GM23338 (cell line): ENCODE measurements at regions not wholly inside any gene's neighbourhood (a gene's known extent, or its start where the extent isn't known, plus 50 kb on each side); places are given as distances from the start of the nearest gene placed in this dataset.

ENCODE experiments used
- ATAC-seq: fragments of 200-7000 bp; cut with Tn5 transposase; 3 replicates; pipeline ENCODE4 v1.9.1; 2020
- DNase-seq: peaks from one replicate; pipeline ENCODE4 v3.0.0-alpha.2; 2015; ENCODE audit warnings: low spot score
- H2AFZ ChIP-seq: fragments of 200-600 bp; sonication (generic); 2 replicates; pipeline ENCODE4 v1.8.0; 2016; ENCODE audit warnings: antibody characterized with exemption, mild to moderate bottlenecking, moderate library complexity
- H3F3A ChIP-seq: fragments of 200-600 bp; sonication (generic); replicated peaks from 2 replicates; pipeline ENCODE4 v1.8.0; 2017; ENCODE audit warnings: antibody characterized with exemption, mixed run types, low read depth
- H3K27ac ChIP-seq: fragments of 200-600 bp; sonication (generic); 2 replicates; pipeline ENCODE4 v1.6.1; 2016; ENCODE audit warnings: low read depth
- H3K27me3 ChIP-seq: fragments of 200-600 bp; sonication (generic); 2 replicates; pipeline ENCODE4 v1.8.0; 2016; ENCODE audit warnings: mild to moderate bottlenecking, mixed run types, moderate library complexity; ENCODE audit not compliant: insufficient read depth
- H3K36me3 ChIP-seq: fragments of 200-600 bp; sonication (generic); 2 replicates; pipeline ENCODE4 v1.8.0; 2016; ENCODE audit warnings: mild to moderate bottlenecking; ENCODE audit not compliant: insufficient read depth
- H3K4me1 ChIP-seq: fragments of 200-600 bp; sonication (generic); 2 replicates; pipeline ENCODE4 v1.8.0; 2016; ENCODE audit warnings: mild to moderate bottlenecking, moderate library complexity; ENCODE audit not compliant: insufficient read depth
- H3K4me2 ChIP-seq: fragments of 200-600 bp; sonication (generic); 2 replicates; pipeline ENCODE4 v1.7.1; 2017; ENCODE audit warnings: mixed run types
- H3K4me3 ChIP-seq: fragments of 200-600 bp; sonication (generic); 2 replicates; pipeline ENCODE4 v1.6.1; 2016; ENCODE audit warnings: mixed run types
- H3K79me2 ChIP-seq: fragments of 200-600 bp; sonication (generic); replicated peaks from 2 replicates; pipeline ENCODE4 v1.8.0; 2017; ENCODE audit warnings: mild to moderate bottlenecking; ENCODE audit not compliant: insufficient read depth
- H3K9me2 ChIP-seq: fragments of 200-600 bp; sonication (generic); 2 replicates; pipeline ENCODE4 v1.8.0; 2017; ENCODE audit not compliant: insufficient read depth
- H4K20me1 ChIP-seq: fragments of 200-600 bp; sonication (generic); replicated peaks from 2 replicates; pipeline ENCODE4 v1.8.0; 2017; ENCODE audit warnings: mild to moderate bottlenecking; ENCODE audit not compliant: insufficient read depth
- H3K27ac Mint-ChIP-seq: 2 replicates; pipeline ENCODE4 v1.8.0; 2020; ENCODE audit warnings: inconsistent platforms, mild to moderate bottlenecking, moderate library complexity, mixed read lengths
- H3K27me3 Mint-ChIP-seq: 3 replicates; pipeline ENCODE4 v1.8.0; 2022; ENCODE audit warnings: low read depth, mild to moderate bottlenecking, moderate library complexity, mixed read lengths, inconsistent platforms; ENCODE audit not compliant: insufficient read depth, poor library complexity
- H3K36me3 Mint-ChIP-seq: 3 replicates; pipeline ENCODE4 v1.8.0; 2021; ENCODE audit warnings: low read depth, mild to moderate bottlenecking, inconsistent platforms, moderate library complexity, mixed read lengths
- H3K4me1 Mint-ChIP-seq: 3 replicates; pipeline ENCODE4 v1.8.0; 2020; ENCODE audit warnings: mild to moderate bottlenecking, inconsistent platforms, mixed read lengths
- H3K4me3 Mint-ChIP-seq: 3 replicates; pipeline ENCODE4 v1.8.0; 2021; ENCODE audit warnings: moderate library complexity, mild to moderate bottlenecking, inconsistent platforms, mixed read lengths
- H3K9me3 Mint-ChIP-seq: 3 replicates; pipeline ENCODE4 v1.8.0; 2020; ENCODE audit warnings: moderate library complexity, mild to moderate bottlenecking, inconsistent platforms, mixed read lengths
- CREB1 ChIP-seq: fragments of 250-450 bp; sonication (Bioruptor Pico); IDR thresholded peaks from 2 replicates; pipeline ENCODE4 v1.5.0; 2020; ENCODE audit warnings: low read depth, mild to moderate bottlenecking, moderate library complexity
- CTCF ChIP-seq, 2 experiments: fragments of 200-600 bp in 1 of 2; sonication (generic) in 1 of 2; conservative IDR thresholded peaks; 2 replicates each; pipeline versions ENCODE4 v1.5.1 to v1.6.1; 2016 to 2017; ENCODE audit warnings: antibody characterized with exemption in 2 of 2, low read depth in 2 of 2, mild to moderate bottlenecking in 2 of 2, moderate library complexity in 1 of 2
- EZH2 ChIP-seq: fragments of 200-600 bp; sonication (generic); IDR thresholded peaks from one replicate; pipeline ENCODE4 v1.8.0; 2017; ENCODE audit warnings: antibody characterized with exemption, mild to moderate bottlenecking, low read depth; ENCODE audit not compliant: unreplicated experiment
- JUNB ChIP-seq: IDR thresholded peaks from one replicate; pipeline ENCODE4 v1.6.1; 2016; ENCODE audit warnings: antibody characterized with exemption; ENCODE audit not compliant: unreplicated experiment
- NANOG ChIP-seq: IDR thresholded peaks from 2 replicates; pipeline ENCODE4 v1.6.1; 2016; ENCODE audit warnings: antibody characterized with exemption, borderline replicate concordance
- STAT1 ChIP-seq: IDR thresholded peaks from one replicate; pipeline ENCODE4 v1.6.1; 2016; ENCODE audit warnings: antibody characterized with exemption; ENCODE audit not compliant: unreplicated experiment
- ZNF114 ChIP-seq: fragments of 250-450 bp; sonication (Bioruptor Pico); IDR thresholded peaks from 2 replicates; pipeline ENCODE4 v1.5.0; 2020; ENCODE audit warnings: mild to moderate bottlenecking, moderate library complexity
- ZNF331 ChIP-seq: fragments of 250-450 bp; sonication (Bioruptor Pico); IDR thresholded peaks from 2 replicates; pipeline ENCODE4 v1.5.0; 2020; ENCODE audit warnings: low read depth, mild to moderate bottlenecking, moderate library complexity
- ZNF462 ChIP-seq: fragments of 250-450 bp; sonication (Bioruptor Pico); IDR thresholded peaks from 2 replicates; pipeline ENCODE4 v1.5.0; 2020; ENCODE audit warnings: mild to moderate bottlenecking, moderate library complexity
- TF ChIP-seq, protein P1 (sequence below): IDR thresholded peaks from one replicate; pipeline ENCODE4 v1.6.1; 2018; ENCODE audit warnings: antibody characterized with exemption; ENCODE audit not compliant: unreplicated experiment

DNA sequence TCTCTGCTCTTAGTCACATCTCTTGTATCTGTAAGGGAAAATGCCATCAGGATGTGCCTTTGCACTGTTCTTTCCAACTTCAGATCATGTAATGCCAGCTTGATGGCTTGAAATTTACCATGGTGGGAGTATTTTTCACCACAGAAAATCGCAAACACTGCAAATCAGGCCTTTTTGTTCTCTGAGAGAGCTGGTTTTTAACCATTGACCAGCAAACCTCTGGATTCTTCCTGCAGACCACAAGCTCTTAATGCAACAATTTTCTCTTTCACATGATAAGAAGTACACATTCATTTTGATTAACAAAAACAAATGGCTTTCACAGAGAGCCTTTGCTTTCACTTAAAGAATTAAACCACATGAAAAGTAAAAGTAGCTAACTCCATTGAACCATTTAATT, 145.4 kb upstream of the NEBL start:
- no peaks in the 10 kb centered on the region for H4K20me1 ChIP-seq
- Mint-ChIP-seq H3K36me3 (no peaks in the 10 kb centered on the region), H3K27ac (no peak overlapping the region), H3K27me3 (no peaks in the 10 kb centered on the region), H3K4me1 (peaks cover 9% of the 10 kb centered on the region; the same call in 2 of the 3 replicates), H3K9me3 (no peaks in the 10 kb centered on the region), H3K4me3 (no peak overlapping the region)
- no peak overlapping the region for H3K4me3 ChIP-seq
- H3K27me3 ChIP-seq = no peaks in the 10 kb centered on the region
- no peaks in the 10 kb centered on the region for H3K79me2 ChIP-seq
- no peaks in the 10 kb centered on the region for H3K36me3 ChIP-seq
- no peaks in the 10 kb centered on the region for H3F3A ChIP-seq
- H2AFZ ChIP-seq = no peak overlapping the region; the same call in 1 of the 2 replicates
- TF ChIP-seq ZNF114 = no peak
- TF ChIP-seq CTCF (conservative IDR thresholded peaks at IDR 0.05; ENCODE audit: low read depth in 2 of 2) = no peak
- no peak for TF ChIP-seq ZNF331
- no peak for TF ChIP-seq CREB1 (CRISPR knock-in tag)
- TF ChIP-seq, protein P1, sequence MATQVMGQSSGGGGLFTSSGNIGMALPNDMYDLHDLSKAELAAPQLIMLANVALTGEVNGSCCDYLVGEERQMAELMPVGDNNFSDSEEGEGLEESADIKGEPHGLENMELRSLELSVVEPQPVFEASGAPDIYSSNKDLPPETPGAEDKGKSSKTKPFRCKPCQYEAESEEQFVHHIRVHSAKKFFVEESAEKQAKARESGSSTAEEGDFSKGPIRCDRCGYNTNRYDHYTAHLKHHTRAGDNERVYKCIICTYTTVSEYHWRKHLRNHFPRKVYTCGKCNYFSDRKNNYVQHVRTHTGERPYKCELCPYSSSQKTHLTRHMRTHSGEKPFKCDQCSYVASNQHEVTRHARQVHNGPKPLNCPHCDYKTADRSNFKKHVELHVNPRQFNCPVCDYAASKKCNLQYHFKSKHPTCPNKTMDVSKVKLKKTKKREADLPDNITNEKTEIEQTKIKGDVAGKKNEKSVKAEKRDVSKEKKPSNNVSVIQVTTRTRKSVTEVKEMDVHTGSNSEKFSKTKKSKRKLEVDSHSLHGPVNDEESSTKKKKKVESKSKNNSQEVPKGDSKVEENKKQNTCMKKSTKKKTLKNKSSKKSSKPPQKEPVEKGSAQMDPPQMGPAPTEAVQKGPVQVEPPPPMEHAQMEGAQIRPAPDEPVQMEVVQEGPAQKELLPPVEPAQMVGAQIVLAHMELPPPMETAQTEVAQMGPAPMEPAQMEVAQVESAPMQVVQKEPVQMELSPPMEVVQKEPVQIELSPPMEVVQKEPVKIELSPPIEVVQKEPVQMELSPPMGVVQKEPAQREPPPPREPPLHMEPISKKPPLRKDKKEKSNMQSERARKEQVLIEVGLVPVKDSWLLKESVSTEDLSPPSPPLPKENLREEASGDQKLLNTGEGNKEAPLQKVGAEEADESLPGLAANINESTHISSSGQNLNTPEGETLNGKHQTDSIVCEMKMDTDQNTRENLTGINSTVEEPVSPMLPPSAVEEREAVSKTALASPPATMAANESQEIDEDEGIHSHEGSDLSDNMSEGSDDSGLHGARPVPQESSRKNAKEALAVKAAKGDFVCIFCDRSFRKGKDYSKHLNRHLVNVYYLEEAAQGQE = no peak
- TF ChIP-seq ZNF462 = no peak
- no peak for TF ChIP-seq STAT1
- no peak for TF ChIP-seq NANOG
- no peak for TF ChIP-seq JUNB
- no peak for TF ChIP-seq EZH2
- no peak for DNase-seq
- peak overlapping the region; percentile 39; the same call in 1 of the 2 replicates for H3K4me2 ChIP-seq
- H3K9me2 ChIP-seq = no peaks in the 10 kb centered on the region
- H3K27ac ChIP-seq = 0 out of 2 replicates have a peak overlapping the region, but pooled peaks have one; percentile 23
- no peak for ATAC-seq
- 0 out of 2 replicates have a peak, but pooled peaks cover 11% of the 10 kb centered on the region for H3K4me1 ChIP-seq
